ENCODE measurements at regions not wholly inside any gene's neighbourhood (a gene's known extent, or its start where the extent isn't known, plus 50 kb on each side); places are given as distances from the start of the nearest gene placed in this dataset.

- Histone ChIP-seq H3K4me3 (ENCODE audit: low read depth, low read length) (no peak overlapping the region), H3K9ac (ENCODE audit: low read depth, low read length) (no peak overlapping the region), H3K9me3 (ENCODE audit: control insufficient read depth, insufficient read depth, low read length) (no peaks in the 10 kb centered on the region), H3K4me1 (ENCODE audit: control insufficient read depth, insufficient read depth, low read length) (no peaks in the 10 kb centered on the region), H3K36me3 (ENCODE audit: control insufficient read depth, insufficient read depth, low read length) (no peaks in the 10 kb centered on the region), H3K27me3 (ENCODE audit: control insufficient read depth, insufficient read depth, low read length) (no peaks in the 10 kb centered on the region)
These were observed 408.2 kb upstream of the TGFBR2 start for GRCh38 chr3:30198162-30198561.

GRCh38 chr3:30199096-30199759 is 407.2 kb upstream of the TGFBR2 start:
- no peak overlapping the region for H3K9ac ChIP-seq (ENCODE audit: low read depth, low read length)
- H3K4me1 ChIP-seq (ENCODE audit: control insufficient read depth, insufficient read depth, low read length): no peaks in the 10 kb centered on the region
- H3K4me3 ChIP-seq (ENCODE audit: low read depth, low read length): no peak overlapping the region
- H3K27me3 ChIP-seq (ENCODE audit: control insufficient read depth, insufficient read depth, low read length): no peaks in the 10 kb centered on the region
- no peaks in the 10 kb centered on the region for H3K9me3 ChIP-seq (ENCODE audit: control insufficient read depth, insufficient read depth, low read length)
- no peaks in the 10 kb centered on the region for H3K36me3 ChIP-seq (ENCODE audit: control insufficient read depth, insufficient read depth, low read length)

DNA sequence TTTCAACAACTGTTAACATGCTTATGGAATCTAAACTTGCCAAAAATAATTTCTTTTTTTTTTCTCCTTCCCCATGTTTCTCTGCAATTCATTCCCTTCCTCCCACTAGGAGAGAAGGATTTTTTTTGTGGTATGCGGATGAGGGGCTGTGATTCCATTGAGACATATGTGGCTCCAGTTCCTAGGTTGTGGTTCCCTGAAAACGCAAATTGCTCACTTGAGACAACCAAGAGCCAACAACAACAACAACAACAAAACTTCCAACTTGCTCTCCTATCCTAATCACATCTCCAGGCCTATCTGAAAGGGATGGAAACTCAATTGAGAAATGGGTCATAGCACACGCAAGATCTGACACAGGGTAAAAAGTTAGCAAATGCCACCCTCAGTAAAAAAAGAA is 406.5 kb upstream of the TGFBR2 start:
- H3K9me3 ChIP-seq (ENCODE audit: control insufficient read depth, insufficient read depth, low read length): no peaks in the 10 kb centered on the region
- H3K4me1 ChIP-seq (ENCODE audit: control insufficient read depth, insufficient read depth, low read length): no peaks in the 10 kb centered on the region
- H3K9ac ChIP-seq (ENCODE audit: low read depth, low read length): no peak overlapping the region
- no peaks in the 10 kb centered on the region for H3K36me3 ChIP-seq (ENCODE audit: control insufficient read depth, insufficient read depth, low read length)
- no peaks in the 10 kb centered on the region for H3K27me3 ChIP-seq (ENCODE audit: control insufficient read depth, insufficient read depth, low read length)
- H3K4me3 ChIP-seq (ENCODE audit: low read depth, low read length): no peak overlapping the region

DNA sequence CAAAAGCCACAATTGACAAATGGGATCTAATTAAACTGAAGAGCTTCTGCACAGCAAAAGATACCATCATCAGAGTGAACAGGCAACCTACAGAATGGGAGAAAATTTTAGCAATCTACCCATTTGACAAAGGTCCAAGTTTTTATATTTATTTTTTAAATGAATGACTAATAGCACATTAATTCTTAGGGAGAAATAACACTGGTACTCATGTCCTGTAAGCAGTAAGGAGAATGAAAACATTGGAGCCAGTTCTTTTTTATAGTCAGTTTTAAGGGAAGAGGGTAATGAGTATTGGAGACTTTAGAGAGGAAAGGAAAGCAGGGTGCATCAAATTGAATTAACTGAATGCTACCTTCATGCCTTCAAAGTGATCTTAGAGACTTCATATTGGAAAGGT is 404.7 kb upstream of the TGFBR2 start:
- H3K4me3 ChIP-seq (ENCODE audit: low read depth, low read length): no peak overlapping the region
- no peaks in the 10 kb centered on the region for H3K36me3 ChIP-seq (ENCODE audit: control insufficient read depth, insufficient read depth, low read length)
- H3K27me3 ChIP-seq (ENCODE audit: control insufficient read depth, insufficient read depth, low read length): no peaks in the 10 kb centered on the region
- H3K9me3 ChIP-seq (ENCODE audit: control insufficient read depth, insufficient read depth, low read length): no peaks in the 10 kb centered on the region
- no peak overlapping the region for H3K9ac ChIP-seq (ENCODE audit: low read depth, low read length)
- no peaks in the 10 kb centered on the region for H3K4me1 ChIP-seq (ENCODE audit: control insufficient read depth, insufficient read depth, low read length)

DNA sequence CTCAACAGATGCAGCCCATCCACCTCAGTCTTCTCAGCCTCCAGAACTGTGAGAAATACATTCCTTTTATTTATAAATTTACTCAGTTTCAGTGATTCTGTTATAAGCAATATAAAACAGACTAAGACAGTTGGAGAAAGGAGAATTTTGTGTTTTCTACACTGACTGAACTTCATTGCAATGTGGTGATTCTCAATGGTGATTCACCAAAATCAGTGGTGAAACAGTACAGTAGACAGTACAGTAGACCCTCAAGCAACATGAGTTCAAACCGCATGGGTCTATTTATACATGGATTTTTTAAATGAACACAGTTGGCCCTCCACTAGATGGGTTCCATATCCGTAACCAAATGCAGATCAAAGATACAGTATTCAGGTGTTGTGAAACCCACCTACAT is 403.1 kb upstream of the TGFBR2 start:
- Histone ChIP-seq H3K36me3 (ENCODE audit: control insufficient read depth, insufficient read depth, low read length) (no peaks in the 10 kb centered on the region), H3K4me3 (ENCODE audit: low read depth, low read length) (no peak overlapping the region), H3K27me3 (ENCODE audit: control insufficient read depth, insufficient read depth, low read length) (no peaks in the 10 kb centered on the region), H3K4me1 (ENCODE audit: control insufficient read depth, insufficient read depth, low read length) (no peaks in the 10 kb centered on the region), H3K9ac (ENCODE audit: low read depth, low read length) (no peak overlapping the region), H3K9me3 (ENCODE audit: control insufficient read depth, insufficient read depth, low read length) (no peaks in the 10 kb centered on the region)

GRCh38 chr3:30204126-30204525 is 402.3 kb upstream of the TGFBR2 start:
- no peaks in the 10 kb centered on the region for H3K36me3 ChIP-seq (ENCODE audit: control insufficient read depth, insufficient read depth, low read length)
- H3K9me3 ChIP-seq (ENCODE audit: control insufficient read depth, insufficient read depth, low read length): no peaks in the 10 kb centered on the region
- H3K4me3 ChIP-seq (ENCODE audit: low read depth, low read length): no peak overlapping the region
- H3K27me3 ChIP-seq (ENCODE audit: control insufficient read depth, insufficient read depth, low read length): no peaks in the 10 kb centered on the region
- H3K4me1 ChIP-seq (ENCODE audit: control insufficient read depth, insufficient read depth, low read length): no peaks in the 10 kb centered on the region
- no peak overlapping the region for H3K9ac ChIP-seq (ENCODE audit: low read depth, low read length)

- Histone ChIP-seq H3K27me3 (ENCODE audit: control insufficient read depth, insufficient read depth, low read length) (no peaks in the 10 kb centered on the region), H3K4me3 (ENCODE audit: low read depth, low read length) (no peak overlapping the region), H3K4me1 (ENCODE audit: control insufficient read depth, insufficient read depth, low read length) (no peaks in the 10 kb centered on the region), H3K36me3 (ENCODE audit: control insufficient read depth, insufficient read depth, low read length) (no peaks in the 10 kb centered on the region), H3K9me3 (ENCODE audit: control insufficient read depth, insufficient read depth, low read length) (no peaks in the 10 kb centered on the region), H3K9ac (ENCODE audit: low read depth, low read length) (no peak overlapping the region)
These were observed 400.4 kb upstream of the TGFBR2 start for GRCh38 chr3:30206051-30206450.

DNA sequence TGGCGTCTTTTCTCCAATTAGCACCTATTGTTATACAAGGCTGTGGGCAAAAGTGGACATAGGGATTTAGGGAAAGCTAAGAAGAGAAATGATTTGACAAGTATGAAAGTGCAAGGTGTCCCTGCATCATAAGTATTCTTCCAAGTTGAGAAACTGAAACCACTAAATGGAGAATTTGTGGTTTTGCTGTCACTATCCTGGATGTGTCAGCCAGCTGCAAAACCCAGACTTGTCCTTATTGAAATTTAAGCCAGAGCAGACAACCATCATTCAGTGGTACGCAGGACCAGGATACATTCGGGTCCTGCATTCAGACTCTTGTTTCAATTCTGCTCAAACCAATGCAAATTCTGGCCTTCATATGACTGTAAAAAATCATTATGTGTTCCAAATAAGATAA is 384.8 kb upstream of the TGFBR2 start:
- no peak overlapping the region for H3K9ac ChIP-seq (ENCODE audit: low read depth, low read length)
- H3K27me3 ChIP-seq (ENCODE audit: control insufficient read depth, insufficient read depth, low read length): no peaks in the 10 kb centered on the region
- H3K36me3 ChIP-seq (ENCODE audit: control insufficient read depth, insufficient read depth, low read length): no peaks in the 10 kb centered on the region
- H3K4me1 ChIP-seq (ENCODE audit: control insufficient read depth, insufficient read depth, low read length): no peaks in the 10 kb centered on the region
- H3K9me3 ChIP-seq (ENCODE audit: control insufficient read depth, insufficient read depth, low read length): no peaks in the 10 kb centered on the region
- H3K4me3 ChIP-seq (ENCODE audit: low read depth, low read length): no peak overlapping the region

GRCh38 chr3:30222441-30222840 is 384.0 kb upstream of the TGFBR2 start:
- no peaks in the 10 kb centered on the region for H3K4me1 ChIP-seq (ENCODE audit: control insufficient read depth, insufficient read depth, low read length)
- no peaks in the 10 kb centered on the region for H3K9me3 ChIP-seq (ENCODE audit: control insufficient read depth, insufficient read depth, low read length)
- H3K36me3 ChIP-seq (ENCODE audit: control insufficient read depth, insufficient read depth, low read length): no peaks in the 10 kb centered on the region
- no peak overlapping the region for H3K9ac ChIP-seq (ENCODE audit: low read depth, low read length)
- H3K4me3 ChIP-seq (ENCODE audit: low read depth, low read length): no peak overlapping the region
- no peaks in the 10 kb centered on the region for H3K27me3 ChIP-seq (ENCODE audit: control insufficient read depth, insufficient read depth, low read length)

- H3K27me3 ChIP-seq (ENCODE audit: control insufficient read depth, insufficient read depth, low read length): no peaks in the 10 kb centered on the region
- no peaks in the 10 kb centered on the region for H3K9me3 ChIP-seq (ENCODE audit: control insufficient read depth, insufficient read depth, low read length)
- H3K4me3 ChIP-seq (ENCODE audit: low read depth, low read length): no peak overlapping the region
- no peak overlapping the region for H3K9ac ChIP-seq (ENCODE audit: low read depth, low read length)
- no peaks in the 10 kb centered on the region for H3K36me3 ChIP-seq (ENCODE audit: control insufficient read depth, insufficient read depth, low read length)
- H3K4me1 ChIP-seq (ENCODE audit: control insufficient read depth, insufficient read depth, low read length): no peaks in the 10 kb centered on the region
These were observed 381.4 kb upstream of the TGFBR2 start for GRCh38 chr3:30225021-30225420.

- H3K4me1 ChIP-seq (ENCODE audit: control insufficient read depth, insufficient read depth, low read length): no peaks in the 10 kb centered on the region
- no peak overlapping the region for H3K4me3 ChIP-seq (ENCODE audit: low read depth, low read length)
- no peaks in the 10 kb centered on the region for H3K36me3 ChIP-seq (ENCODE audit: control insufficient read depth, insufficient read depth, low read length)
- H3K27me3 ChIP-seq (ENCODE audit: control insufficient read depth, insufficient read depth, low read length): no peaks in the 10 kb centered on the region
- H3K9me3 ChIP-seq (ENCODE audit: control insufficient read depth, insufficient read depth, low read length): no peaks in the 10 kb centered on the region
- H3K9ac ChIP-seq (ENCODE audit: low read depth, low read length): no peak overlapping the region
These were observed 379.7 kb upstream of the TGFBR2 start for GRCh38 chr3:30226601-30227151.

- Histone ChIP-seq H3K9me3 (ENCODE audit: control insufficient read depth, insufficient read depth, low read length) (no peaks in the 10 kb centered on the region), H3K9ac (ENCODE audit: low read depth, low read length) (no peak overlapping the region), H3K4me3 (ENCODE audit: low read depth, low read length) (no peak overlapping the region), H3K36me3 (ENCODE audit: control insufficient read depth, insufficient read depth, low read length) (no peaks in the 10 kb centered on the region), H3K4me1 (ENCODE audit: control insufficient read depth, insufficient read depth, low read length) (no peaks in the 10 kb centered on the region), H3K27me3 (ENCODE audit: control insufficient read depth, insufficient read depth, low read length) (no peaks in the 10 kb centered on the region)
These were observed 378.7 kb upstream of the TGFBR2 start for GRCh38 chr3:30227571-30228301.
